OCI-LY1 (cell line): ENCODE measurements at regions not wholly inside any gene's neighbourhood (a gene's known extent, or its start where the extent isn't known, plus 50 kb on each side); places are given as distances from the start of the nearest gene placed in this dataset.

Source experiments
- H2AFZ ChIP-seq: fragments of 200-600 bp; sonication (generic), shearing (Covaris generic); 2 replicates; pipeline ENCODE4 v1.6.0; 2014; ENCODE audit warnings: antibody characterized with exemption, mild to moderate bottlenecking, low read length
- H3F3A ChIP-seq: fragments of 200-600 bp; sonication (generic), shearing (Covaris generic); 2 replicates; pipeline ENCODE4 v1.6.0; 2014; ENCODE audit warnings: mild to moderate bottlenecking, antibody characterized with exemption, low read length, moderate library complexity; ENCODE audit not compliant: insufficient read depth
- H3K27ac ChIP-seq: fragments of 200-600 bp; sonication (generic); 2 replicates; pipeline ENCODE4 v1.5.1; 2014; ENCODE audit warnings: low read length, mixed run types, mild to moderate bottlenecking, low read depth; ENCODE audit not compliant: poor library complexity, severe bottlenecking
- H3K27me3 ChIP-seq: fragments of 200-600 bp; sonication (generic); 2 replicates; pipeline ENCODE4 v1.6.0; 2014; ENCODE audit warnings: antibody characterized with exemption, mild to moderate bottlenecking, low read length, moderate library complexity; ENCODE audit not compliant: insufficient read depth
- H3K36me3 ChIP-seq: fragments of 200-600 bp; sonication (generic); 2 replicates; pipeline ENCODE4 v1.6.1; 2014; ENCODE audit warnings: mild to moderate bottlenecking, antibody characterized with exemption, low read length, moderate library complexity, mixed read lengths; ENCODE audit not compliant: insufficient read depth
- H3K4me1 ChIP-seq: fragments of 200-600 bp; sonication (generic); 2 replicates; pipeline ENCODE4 v1.5.1; 2014; ENCODE audit warnings: mild to moderate bottlenecking, low read length, moderate library complexity; ENCODE audit not compliant: insufficient read depth, severe bottlenecking
- H3K4me2 ChIP-seq: fragments of 200-600 bp; sonication (generic), shearing (Covaris generic); 2 replicates; pipeline ENCODE4 v1.6.1; 2014; ENCODE audit warnings: low read length
- H3K4me3 ChIP-seq: fragments of 200-600 bp; sonication (generic); 2 replicates; pipeline ENCODE4 v1.5.1; 2014; ENCODE audit warnings: low read length, low read depth, mild to moderate bottlenecking, mixed read lengths; ENCODE audit not compliant: poor library complexity, severe bottlenecking
- H3K79me2 ChIP-seq: fragments of 200-600 bp; shearing (Covaris generic); 2 replicates; pipeline ENCODE4 v1.6.1; 2016; ENCODE audit warnings: mixed run types, low read length, mixed read lengths; ENCODE audit not compliant: insufficient read depth
- H3K9ac ChIP-seq: fragments of 200-600 bp; sonication (generic), shearing (Covaris generic); 2 replicates; pipeline ENCODE4 v1.6.1; 2014; ENCODE audit warnings: mild to moderate bottlenecking, low read length, mixed read lengths
- H3K9me2 ChIP-seq: fragments of 200-600 bp; sonication (generic), shearing (Covaris generic); 2 replicates; pipeline ENCODE4 v1.6.1; 2014; ENCODE audit warnings: low read depth, mild to moderate bottlenecking, low read length, mixed read lengths
- H3K9me3 ChIP-seq: fragments of 200-600 bp; shearing (Covaris generic); 2 replicates; pipeline ENCODE4 v1.6.1; 2014; ENCODE audit warnings: low read length, mixed read lengths
- H4K20me1 ChIP-seq: fragments of 200-600 bp; sonication (generic), shearing (Covaris generic); 2 replicates; pipeline ENCODE4 v1.6.0; 2016; ENCODE audit warnings: mild to moderate bottlenecking, low read length; ENCODE audit not compliant: insufficient read depth
- CTCF ChIP-seq: fragments of 200-600 bp; sonication (generic), shearing (Covaris generic); IDR thresholded peaks from 2 replicates; pipeline ENCODE4 v1.5.1; 2017; ENCODE audit warnings: mild to moderate bottlenecking, antibody characterized with exemption, low read length, moderate library complexity, mixed read lengths
- EZH2 ChIP-seq: fragments of 200-600 bp; sonication (generic), shearing (Covaris generic); IDR thresholded peaks from 2 replicates; pipeline ENCODE4 v1.8.0; 2017; ENCODE audit warnings: borderline replicate concordance, mixed run types, mild to moderate bottlenecking, antibody characterized with exemption, low read length, moderate library complexity, mixed read lengths

GRCh38 chr16:6492742-6493141, 839.9 kb upstream of the RBFOX1 start:
- Histone ChIP-seq H3K27ac (no peak overlapping the region), H2AFZ (no peak overlapping the region), H3K9ac (no peak overlapping the region), H3K9me2 (no peaks in the 10 kb centered on the region), H4K20me1 (no peaks in the 10 kb centered on the region), H3K36me3 (no peaks in the 10 kb centered on the region), H3K27me3 (no peaks in the 10 kb centered on the region; the same call in 1 of the 2 replicates), H3K4me3 (no peak overlapping the region), H3F3A (no peaks in the 10 kb centered on the region), H3K9me3 (no peaks in the 10 kb centered on the region), H3K4me1 (no peaks in the 10 kb centered on the region), H3K4me2 (no peak overlapping the region), H3K79me2 (no peaks in the 10 kb centered on the region)
- TF ChIP-seq CTCF = no peak
- no peak for TF ChIP-seq EZH2

GRCh38 chr16:6484935-6485334, 847.7 kb upstream of the RBFOX1 start:
- Histone ChIP-seq H3K27ac (no peak overlapping the region), H3F3A (no peaks in the 10 kb centered on the region), H3K9me2 (no peaks in the 10 kb centered on the region), H3K4me2 (no peak overlapping the region), H3K9ac (no peak overlapping the region), H3K4me3 (no peak overlapping the region), H3K36me3 (no peaks in the 10 kb centered on the region), H2AFZ (no peak overlapping the region), H4K20me1 (no peaks in the 10 kb centered on the region), H3K9me3 (no peaks in the 10 kb centered on the region), H3K79me2 (no peaks in the 10 kb centered on the region), H3K27me3 (no peaks in the 10 kb centered on the region), H3K4me1 (no peaks in the 10 kb centered on the region)
- no peak for TF ChIP-seq EZH2
- TF ChIP-seq CTCF = no peak

GRCh38 chr16:6484081-6484480, 848.6 kb upstream of the RBFOX1 start:
- no peak overlapping the region for H3K9ac ChIP-seq
- H3K4me2 ChIP-seq = no peak overlapping the region
- no peaks in the 10 kb centered on the region for H3K4me1 ChIP-seq
- H3K4me3 ChIP-seq = no peak overlapping the region
- no peak overlapping the region for H2AFZ ChIP-seq
- H3K79me2 ChIP-seq = no peaks in the 10 kb centered on the region
- no peaks in the 10 kb centered on the region for H3K9me2 ChIP-seq
- no peaks in the 10 kb centered on the region for H4K20me1 ChIP-seq
- no peak overlapping the region for H3K27ac ChIP-seq
- no peaks in the 10 kb centered on the region for H3F3A ChIP-seq
- no peaks in the 10 kb centered on the region for H3K27me3 ChIP-seq
- no peaks in the 10 kb centered on the region for H3K36me3 ChIP-seq
- TF ChIP-seq CTCF = no peak
- no peak for TF ChIP-seq EZH2
- no peaks in the 10 kb centered on the region for H3K9me3 ChIP-seq
